ENCODE measurements at regions not wholly inside any gene's neighbourhood (a gene's known extent, or its start where the extent isn't known, plus 50 kb on each side); places are given as distances from the start of the nearest gene placed in this dataset.

DNA sequence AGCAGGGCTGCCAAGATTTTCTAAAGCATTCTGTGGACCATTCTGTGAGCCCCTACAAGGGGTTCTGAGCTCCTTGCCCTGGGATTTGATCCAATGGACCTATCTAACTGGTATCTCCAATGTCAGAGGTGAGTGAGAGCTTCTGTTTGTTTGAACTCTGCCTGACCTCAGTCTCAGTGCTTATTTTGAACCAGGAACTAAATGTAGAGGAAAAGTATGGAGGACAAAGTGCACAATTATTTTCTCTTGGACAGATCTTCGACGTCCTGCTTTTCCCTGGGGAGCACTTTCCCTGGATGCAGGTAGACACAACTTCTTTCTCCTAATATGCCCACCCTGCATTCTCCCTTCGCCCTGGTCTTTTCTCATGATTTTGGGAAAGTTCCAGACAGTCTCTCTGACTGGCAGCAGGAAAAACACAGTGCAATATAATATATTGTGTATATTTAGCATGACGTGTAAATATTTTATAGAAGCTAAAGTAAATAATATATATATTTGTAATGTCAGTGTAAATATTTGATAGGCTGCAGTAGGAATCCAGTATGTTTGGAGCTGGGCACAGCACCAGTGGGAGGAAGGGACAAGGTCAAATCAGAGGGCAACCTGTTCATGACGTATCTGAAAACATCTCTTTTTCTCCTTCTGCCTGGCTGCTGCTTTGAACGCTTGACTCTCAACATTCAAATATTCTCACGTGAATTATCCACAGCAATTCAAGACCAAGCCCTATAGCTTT lies 184.0 kb upstream of the LYZL1 start:
- ATAC-seq (peak in 1 of 2 donors; percentile 18), DNase-seq (no peak)
- intact Hi-C loops (cut with DNase I), result no loop called here

DNA sequence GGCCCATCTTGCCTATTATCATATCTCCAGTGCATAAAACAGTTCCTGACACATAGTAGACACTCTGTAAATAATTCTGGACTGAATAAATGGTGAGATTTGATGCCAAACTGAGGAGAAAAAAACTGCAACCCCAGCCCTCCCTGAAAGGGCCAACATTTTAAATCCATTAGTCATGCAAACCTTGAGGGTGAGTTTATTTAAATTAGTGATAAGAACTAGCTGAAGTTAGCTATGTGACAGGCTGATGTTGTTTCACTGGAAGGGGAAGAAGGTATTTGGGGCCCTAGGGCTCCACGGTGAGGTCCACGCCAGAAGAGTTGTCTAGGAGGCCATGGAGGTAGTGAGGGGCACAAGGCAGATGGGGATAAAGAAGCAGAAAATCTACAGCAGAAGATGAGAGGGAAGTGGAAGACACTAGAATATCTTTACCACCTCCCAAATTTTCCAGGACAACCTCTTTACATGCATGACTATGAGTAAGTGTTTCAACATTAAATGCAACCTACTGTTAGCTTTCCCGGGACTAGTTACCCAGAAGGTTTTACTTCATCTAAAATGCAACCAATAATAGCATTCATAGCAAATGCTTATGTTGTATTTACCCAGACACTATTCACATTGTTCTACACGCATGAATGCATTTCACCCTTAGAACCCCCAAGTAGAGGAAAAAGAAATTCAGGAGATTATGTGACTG lies 183.2 kb upstream of the LYZL1 start:
- ATAC-seq (peak; percentile 23 to 84), DNase-seq (no peak)
- intact Hi-C loops (cut with DNase I), result no loop called here

GRCh38 chr10:29106287-29106686 lies 182.6 kb upstream of the LYZL1 start:
- no peak for DNase-seq
- intact Hi-C loops (cut with DNase I), result no loop called here
- no peak for ATAC-seq

- no peak for ATAC-seq
- no peak for DNase-seq
- intact Hi-C loops (cut with DNase I), result no loop called here
Measured at GRCh38 chr10:29107866-29108498, 180.9 kb upstream of the LYZL1 start.

GRCh38 chr10:29109707-29110571 lies 178.9 kb upstream of the LYZL1 start:
- ATAC-seq (no peak), DNase-seq (no peak)
- intact Hi-C loops (cut with DNase I), result no loop called here

DNA sequence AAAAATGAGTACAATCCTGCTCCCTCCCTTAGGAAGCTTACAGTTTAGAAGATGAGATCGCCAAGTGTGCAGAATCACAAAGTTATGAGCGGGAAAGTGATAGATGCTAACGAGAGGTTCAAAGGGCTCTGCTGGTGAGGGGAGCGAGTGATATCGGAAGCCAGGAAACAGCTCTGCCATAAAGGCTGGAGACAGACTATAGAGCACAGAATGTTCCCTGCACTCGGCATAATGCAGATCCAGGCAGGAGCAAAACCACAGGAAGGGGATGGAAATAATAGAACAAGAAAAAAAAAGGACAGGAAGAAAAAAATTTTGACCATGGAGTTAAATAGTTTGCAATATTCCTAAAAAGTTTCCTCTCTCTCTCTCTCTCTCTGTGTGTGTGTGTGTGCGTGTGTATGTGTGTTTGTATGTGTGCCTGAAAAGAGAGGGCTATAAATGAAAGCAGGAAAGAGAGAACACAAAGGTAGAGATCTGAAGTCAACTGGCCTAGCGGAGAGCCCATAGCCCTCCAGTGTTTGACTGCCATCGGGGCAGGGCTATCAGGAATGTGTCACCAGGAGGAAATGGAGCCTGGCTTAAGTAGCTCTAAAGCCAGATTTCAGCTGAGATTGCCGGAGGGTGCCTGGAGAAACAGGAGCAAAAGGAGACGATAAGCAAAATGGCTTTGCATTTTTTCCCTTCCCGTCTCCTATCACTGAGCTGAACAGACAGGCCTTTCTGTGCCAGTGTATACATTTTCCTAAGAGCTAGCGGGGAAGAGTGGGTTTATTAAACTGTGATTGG lies 175.8 kb upstream of the LYZL1 start:
- DNase-seq (no peak), ATAC-seq (no peak)
- intact Hi-C loops (cut with DNase I), result no loop called here

DNA sequence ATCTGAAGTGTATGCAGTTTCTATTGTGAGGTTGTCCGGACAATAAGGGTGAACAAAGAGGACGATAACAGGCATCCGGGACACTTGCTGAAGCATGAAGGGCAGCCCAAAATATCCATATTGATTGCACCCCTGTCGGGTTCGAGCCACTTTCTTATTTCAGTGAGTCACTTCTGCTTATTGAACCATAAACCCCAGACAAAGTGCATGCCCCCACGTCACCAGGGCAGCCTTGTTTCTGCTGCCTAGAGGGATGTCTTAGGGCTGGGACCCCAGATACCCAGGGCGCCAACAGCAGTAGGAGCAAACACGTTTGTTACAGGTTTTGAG lies 175.3 kb upstream of the LYZL1 start:
- ATAC-seq, result no peak
- intact Hi-C loops (cut with DNase I), result no loop called here

DNA sequence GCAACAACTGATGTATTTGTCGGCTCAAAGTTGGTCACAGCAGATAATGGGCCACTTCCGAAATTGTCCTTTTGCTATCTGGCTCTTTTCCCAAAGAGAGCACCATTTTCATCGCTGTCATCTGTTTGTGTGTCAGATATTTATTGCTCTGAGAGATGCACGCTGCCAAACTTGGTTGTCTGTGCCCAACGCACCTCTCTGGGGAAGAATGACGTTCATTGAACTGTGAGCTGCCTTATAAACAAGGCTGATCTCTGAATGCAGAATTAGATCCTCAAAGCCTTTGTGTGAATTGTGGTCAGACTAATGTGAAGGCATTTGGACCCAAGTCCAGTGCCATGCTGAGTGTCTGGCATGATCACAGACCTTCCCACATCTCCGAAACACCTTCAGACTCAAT lies 174.7 kb upstream of the LYZL1 start:
- intact Hi-C loops (cut with DNase I), result no loop called here
- DNase-seq (no peak), ATAC-seq (no peak)

More for the DNA sequence above, 175.3 kb upstream of the LYZL1 start:
- DNase-seq, result no peak

GRCh38 chr10:29117781-29118180 lies 171.1 kb upstream of the LYZL1 start:
- intact Hi-C loops (cut with DNase I), result no loop called here
- DNase-seq (no peak), ATAC-seq (no peak)

- peak; percentile 56 for DNase-seq
- ATAC-seq, result peak in 1 of 2 donors; percentile 23
- intact Hi-C loops (cut with DNase I), result no loop called here
Measured at GRCh38 chr10:29119374-29119773, 169.5 kb upstream of the LYZL1 start.

DNA sequence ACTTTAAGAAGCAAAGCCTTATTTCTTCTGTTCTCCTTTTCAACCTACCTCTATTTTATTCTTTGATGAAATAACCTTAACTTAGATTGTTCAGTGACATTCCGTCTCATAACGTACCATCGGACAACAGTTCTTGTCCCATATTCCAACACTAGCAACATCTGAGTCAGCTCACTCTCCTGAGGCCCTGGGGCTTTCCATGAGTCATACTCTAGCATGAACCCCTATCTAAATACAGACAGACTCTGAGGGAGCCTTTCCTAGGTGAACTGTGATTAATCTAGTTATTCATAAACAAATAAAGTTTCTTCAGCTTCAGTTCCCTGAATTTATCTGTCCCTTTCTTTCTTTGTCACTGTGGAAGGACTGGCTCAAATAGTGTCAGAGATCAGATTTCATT lies 168.7 kb upstream of the LYZL1 start:
- DNase-seq, result no peak
- intact Hi-C loops (cut with DNase I), result loop anchor here (10.0 kb wide), 2 partner anchors 105 to 125 kb away; no protein-coding TSS in a partner anchor
- peak in 1 of 2 donors; percentile 46 for ATAC-seq

DNA sequence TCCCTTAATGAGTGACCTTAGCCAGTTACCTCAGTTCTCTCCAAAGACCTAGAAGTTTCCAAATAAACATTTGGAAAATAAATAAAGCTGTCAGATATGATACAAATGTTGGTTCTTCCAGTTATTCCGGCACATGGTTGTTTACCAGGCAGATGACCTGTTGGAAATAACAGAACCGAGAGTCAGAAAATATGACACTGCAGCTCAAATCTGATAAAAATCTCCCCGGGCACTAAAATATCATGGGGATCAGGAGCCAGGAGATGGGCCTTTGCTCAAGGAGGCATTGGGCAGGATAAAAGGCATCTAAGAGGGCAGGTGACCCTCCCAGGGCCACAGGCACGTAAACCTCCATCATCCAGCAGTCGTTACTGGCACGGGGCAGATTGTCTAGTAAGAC lies 164.0 kb upstream of the LYZL1 start:
- DNase-seq (no peak), ATAC-seq (no peak)
- intact Hi-C loops (cut with DNase I), result loop anchor here (10.0 kb wide), 2 partner anchors 110 to 130 kb away; no protein-coding TSS in a partner anchor

DNA sequence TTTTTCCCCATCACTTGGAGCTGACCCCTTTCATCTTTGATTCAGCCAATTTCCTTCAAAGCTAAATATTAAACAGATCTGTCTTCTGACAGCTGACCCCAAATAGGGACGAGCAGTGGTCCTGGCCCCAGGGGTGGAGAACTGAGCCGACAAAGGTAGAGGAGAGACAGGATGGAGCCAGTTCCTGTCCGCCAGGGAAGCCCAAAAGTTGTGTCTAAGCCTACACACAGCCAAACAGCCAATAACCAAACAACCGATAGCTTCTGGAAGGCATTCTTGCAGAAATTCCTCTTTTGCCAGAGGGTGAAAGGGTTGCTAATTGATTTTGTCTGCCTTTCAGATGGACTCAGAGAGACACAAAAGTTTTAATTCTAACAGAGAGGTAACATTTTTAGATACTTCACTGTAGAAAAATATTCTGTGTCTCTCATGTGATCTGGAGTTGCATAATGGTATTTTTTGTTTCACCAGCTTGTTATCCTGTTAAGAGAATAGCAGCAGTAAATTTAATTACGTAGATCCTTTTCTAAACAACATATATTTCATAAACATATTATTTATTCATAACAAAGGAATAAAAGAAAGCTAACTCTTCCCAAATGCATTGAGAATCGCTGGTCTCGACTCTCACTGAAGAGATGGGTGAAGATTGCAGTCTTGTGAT lies 161.7 kb upstream of the LYZL1 start:
- DNase-seq, result no peak
- ATAC-seq, result no peak
- intact Hi-C loops (cut with DNase I), result loop anchor here (10.0 kb wide), 2 partner anchors 112 to 132 kb away; no protein-coding TSS in a partner anchor

- DNase-seq, result no peak
- intact Hi-C loops (cut with DNase I), result loop anchor here (10.0 kb wide), 2 partner anchors 113 to 133 kb away; no protein-coding TSS in a partner anchor
- ATAC-seq, result no peak
Measured at GRCh38 chr10:29127731-29128130, 161.1 kb upstream of the LYZL1 start.

DNA sequence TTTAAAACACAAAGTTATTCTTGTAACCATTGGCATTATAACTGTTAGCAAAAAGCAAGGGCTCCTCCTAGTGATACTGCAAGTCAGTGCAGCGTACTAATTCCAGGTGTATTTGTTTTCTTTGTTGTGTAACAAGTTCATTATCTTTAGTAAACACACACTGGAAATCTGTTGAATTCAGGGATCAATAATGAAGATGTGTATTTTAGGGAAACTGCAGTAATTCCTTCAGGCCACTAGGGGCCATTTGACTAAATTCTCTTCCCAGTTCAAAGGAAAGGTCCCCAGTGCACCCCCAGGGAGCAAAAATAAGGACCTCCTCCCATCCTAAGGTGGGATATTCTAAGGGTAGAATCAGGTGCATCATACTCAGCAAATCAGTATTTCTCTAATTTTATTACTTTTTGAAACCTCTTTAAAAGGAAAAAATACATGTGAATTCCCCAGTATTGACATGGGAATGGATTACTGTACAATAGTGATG lies 158.6 kb upstream of the LYZL1 start:
- ATAC-seq, result no peak
- intact Hi-C loops (cut with DNase I), result loop anchor here (2.0 to 5.0 kb wide), 2 partner anchors 467 to 468 kb away; no protein-coding TSS in a partner anchor
- DNase-seq, result no peak

- peak; percentile 74 for DNase-seq
- intact Hi-C loops (cut with DNase I), result loop anchor here (2.0 to 5.0 kb wide), 2 partner anchors 469 to 470 kb away; no protein-coding TSS in a partner anchor
- ATAC-seq, result peak; percentile 78 to 79
Measured at GRCh38 chr10:29131952-29132547, 156.8 kb upstream of the LYZL1 start.

GRCh38 chr10:29132551-29133111 lies 156.2 kb upstream of the LYZL1 start:
- DNase-seq, result peak; percentile 33
- peak; percentile 44 to 60 for ATAC-seq
- intact Hi-C loops (cut with DNase I), result loop anchor here in 1 of 2 donors (5.0 kb wide), 1 partner anchor 470 kb away; no protein-coding TSS in a partner anchor

All from left cardiac atrium (tissue), 4 donors.